HG03159 (cell line): ENCODE measurements at regions not wholly inside any gene's neighbourhood (a gene's known extent, or its start where the extent isn't known, plus 50 kb on each side); places are given as distances from the start of the nearest gene placed in this dataset.

ENCODE experiments used
- ATAC-seq: cut with Tn5 transposase; IDR thresholded peaks from one replicate; pipeline ENCODE4 v1.9.1; 2021; ENCODE audit warnings: mild to moderate bottlenecking, moderate library complexity; ENCODE audit not compliant: unreplicated experiment

- no peak for ATAC-seq
These were observed 131.8 kb upstream of the GALNT5 start for GRCh38 chr2:157125685-157126084.

GRCh38 chr2:157127249-157128012 is 130.1 kb upstream of the GALNT5 start:
- ATAC-seq, result no peak

GRCh38 chr2:157143901-157144300 is 113.6 kb upstream of the GALNT5 start:
- no peak for ATAC-seq

- ATAC-seq, result no peak
These were observed 108.2 kb upstream of the GALNT5 start for GRCh38 chr2:157149270-157149669.

- peak; percentile 91 for ATAC-seq
These were observed 106.8 kb upstream of the GALNT5 start for GRCh38 chr2:157150747-157151146.

GRCh38 chr2:157152362-157152761 is 105.1 kb upstream of the GALNT5 start:
- ATAC-seq, result no peak

GRCh38 chr2:157155992-157156391 is 101.5 kb upstream of the GALNT5 start:
- ATAC-seq, result no peak

GRCh38 chr2:157158111-157158510 is 99.4 kb upstream of the GALNT5 start:
- ATAC-seq, result no peak

- no peak for ATAC-seq
These were observed 98.1 kb upstream of the GALNT5 start for GRCh38 chr2:157159221-157159934.

- ATAC-seq, result no peak
These were observed 97.4 kb upstream of the GALNT5 start for GRCh38 chr2:157160111-157160510.

- ATAC-seq, result no peak
These were observed 93.1 kb upstream of the GALNT5 start for GRCh38 chr2:157164370-157164769.

- no peak for ATAC-seq
These were observed 92.6 kb upstream of the GALNT5 start for GRCh38 chr2:157164891-157165290.

- no peak for ATAC-seq
These were observed 89.0 kb upstream of the GALNT5 start for GRCh38 chr2:157168501-157168900.

GRCh38 chr2:157169889-157170288 is 87.6 kb upstream of the GALNT5 start:
- ATAC-seq, result no peak

GRCh38 chr2:157170299-157170698 is 87.2 kb upstream of the GALNT5 start:
- no peak for ATAC-seq

- no peak for ATAC-seq
These were observed 85.3 kb upstream of the GALNT5 start for GRCh38 chr2:157172239-157172638.

GRCh38 chr2:157172866-157173578 is 84.5 kb upstream of the GALNT5 start:
- ATAC-seq, result no peak

- no peak for ATAC-seq
These were observed 83.7 kb upstream of the GALNT5 start for GRCh38 chr2:157173740-157174184.

- ATAC-seq, result no peak
These were observed 83.2 kb upstream of the GALNT5 start for GRCh38 chr2:157174321-157174720.

- ATAC-seq, result no peak
These were observed 80.9 kb upstream of the GALNT5 start for GRCh38 chr2:157176602-157177001.

- no peak for ATAC-seq
These were observed 78.6 kb upstream of the GALNT5 start for GRCh38 chr2:157178874-157179273.
